ENCODE measurements at regions not wholly inside any gene's neighbourhood (a gene's known extent, or its start where the extent isn't known, plus 50 kb on each side); places are given as distances from the start of the nearest gene placed in this dataset.
A peak's percentile ranks its signal among the peaks of the same experiment; 100 is the strongest.

- TF ChIP-seq ZNF219 (CRISPR knock-in tag; IDR thresholded peaks at IDR 0.05; ENCODE audit: borderline replicate concordance) (no peak), RELA (CRISPR knock-in tag; IDR thresholded peaks at IDR 0.05; ENCODE audit: borderline replicate concordance) (no peak), CREM (CRISPR knock-in tag; IDR thresholded peaks at IDR 0.05) (no peak), NFYB (CRISPR knock-in tag; conservative IDR thresholded peaks at IDR 0.05; ENCODE audit: low read depth) (no peak), ZNF121 (CRISPR knock-in tag; IDR thresholded peaks at IDR 0.05) (no peak), ZBTB21 (CRISPR knock-in tag; IDR thresholded peaks at IDR 0.05; ENCODE audit: borderline replicate concordance) (no peak)
- TF ChIP-seq, protein P1, sequence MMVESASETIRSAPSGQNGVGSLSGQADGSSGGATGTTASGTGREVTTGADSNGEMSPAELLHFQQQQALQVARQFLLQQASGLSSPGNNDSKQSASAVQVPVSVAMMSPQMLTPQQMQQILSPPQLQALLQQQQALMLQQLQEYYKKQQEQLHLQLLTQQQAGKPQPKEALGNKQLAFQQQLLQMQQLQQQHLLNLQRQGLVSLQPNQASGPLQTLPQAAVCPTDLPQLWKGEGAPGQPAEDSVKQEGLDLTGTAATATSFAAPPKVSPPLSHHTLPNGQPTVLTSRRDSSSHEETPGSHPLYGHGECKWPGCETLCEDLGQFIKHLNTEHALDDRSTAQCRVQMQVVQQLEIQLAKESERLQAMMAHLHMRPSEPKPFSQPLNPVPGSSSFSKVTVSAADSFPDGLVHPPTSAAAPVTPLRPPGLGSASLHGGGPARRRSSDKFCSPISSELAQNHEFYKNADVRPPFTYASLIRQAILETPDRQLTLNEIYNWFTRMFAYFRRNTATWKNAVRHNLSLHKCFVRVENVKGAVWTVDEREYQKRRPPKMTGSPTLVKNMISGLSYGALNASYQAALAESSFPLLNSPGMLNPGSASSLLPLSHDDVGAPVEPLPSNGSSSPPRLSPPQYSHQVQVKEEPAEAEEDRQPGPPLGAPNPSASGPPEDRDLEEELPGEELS (CRISPR knock-in tag; IDR thresholded peaks at IDR 0.05) = no peak
Observed at GRCh38 chr11:92138296-92138695, 86.3 kb upstream of the FAT3 start (continued).

DNA sequence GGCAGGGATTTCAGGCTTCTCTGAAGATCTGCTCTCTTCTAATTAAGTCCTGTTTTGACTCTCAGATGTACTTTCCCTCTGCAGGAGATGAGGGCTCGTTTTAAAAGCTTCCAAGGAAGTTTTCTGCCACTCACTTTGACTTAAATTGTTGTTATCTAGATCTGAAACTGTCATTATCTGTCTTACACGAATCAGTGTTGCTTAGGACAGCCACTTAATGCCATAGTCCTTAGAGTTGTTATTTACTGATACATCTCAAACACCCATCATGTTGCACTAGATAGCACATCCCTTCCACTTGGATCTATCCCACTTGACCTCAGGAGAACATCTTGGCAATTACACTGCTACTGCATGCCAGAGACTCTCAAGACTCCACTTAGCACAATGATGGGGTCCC lies 86.9 kb upstream of the FAT3 start:
- DNase-seq (ENCODE audit: low spot score) (no peak), ATAC-seq (no peak)
- H3K27me3 Mint-ChIP-seq (ENCODE audit: low read depth) = no peaks in the 10 kb centered on the region
- H3K4me1 Mint-ChIP-seq = no peaks in the 10 kb centered on the region
- no peak overlapping the region for H3K27ac Mint-ChIP-seq
- H3K36me3 Mint-ChIP-seq = no peaks in the 10 kb centered on the region
- ChIA-PET POLR2A (no interaction called here), CTCF (interaction anchor here (1.5 to 1.9 kb wide), 4 partner anchors 13 to 251 kb away, joined by 4 to 11 read pairs (median 7); no protein-coding TSS in a partner anchor)
- no peak overlapping the region for H3K4me3 Mint-ChIP-seq
- peaks cover 11% of the 10 kb centered on the region for H3K9me3 Mint-ChIP-seq
- TF ChIP-seq NFE2L1 (CRISPR knock-in tag; IDR thresholded peaks at IDR 0.05) (no peak), ZBTB21 (CRISPR knock-in tag; IDR thresholded peaks at IDR 0.05; ENCODE audit: borderline replicate concordance) (no peak), MAX (CRISPR knock-in tag; IDR thresholded peaks at IDR 0.05) (no peak), USF1 (CRISPR knock-in tag; IDR thresholded peaks at IDR 0.05) (no peak), NR2C2 (CRISPR knock-in tag; IDR thresholded peaks at IDR 0.05) (no peak), TEAD4 (CRISPR knock-in tag; IDR thresholded peaks at IDR 0.05) (no peak)
- TF ChIP-seq, protein P2, sequence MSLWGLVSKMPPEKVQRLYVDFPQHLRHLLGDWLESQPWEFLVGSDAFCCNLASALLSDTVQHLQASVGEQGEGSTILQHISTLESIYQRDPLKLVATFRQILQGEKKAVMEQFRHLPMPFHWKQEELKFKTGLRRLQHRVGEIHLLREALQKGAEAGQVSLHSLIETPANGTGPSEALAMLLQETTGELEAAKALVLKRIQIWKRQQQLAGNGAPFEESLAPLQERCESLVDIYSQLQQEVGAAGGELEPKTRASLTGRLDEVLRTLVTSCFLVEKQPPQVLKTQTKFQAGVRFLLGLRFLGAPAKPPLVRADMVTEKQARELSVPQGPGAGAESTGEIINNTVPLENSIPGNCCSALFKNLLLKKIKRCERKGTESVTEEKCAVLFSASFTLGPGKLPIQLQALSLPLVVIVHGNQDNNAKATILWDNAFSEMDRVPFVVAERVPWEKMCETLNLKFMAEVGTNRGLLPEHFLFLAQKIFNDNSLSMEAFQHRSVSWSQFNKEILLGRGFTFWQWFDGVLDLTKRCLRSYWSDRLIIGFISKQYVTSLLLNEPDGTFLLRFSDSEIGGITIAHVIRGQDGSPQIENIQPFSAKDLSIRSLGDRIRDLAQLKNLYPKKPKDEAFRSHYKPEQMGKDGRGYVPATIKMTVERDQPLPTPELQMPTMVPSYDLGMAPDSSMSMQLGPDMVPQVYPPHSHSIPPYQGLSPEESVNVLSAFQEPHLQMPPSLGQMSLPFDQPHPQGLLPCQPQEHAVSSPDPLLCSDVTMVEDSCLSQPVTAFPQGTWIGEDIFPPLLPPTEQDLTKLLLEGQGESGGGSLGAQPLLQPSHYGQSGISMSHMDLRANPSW (CRISPR knock-in tag; conservative IDR thresholded peaks at IDR 0.05; ENCODE audit: low read depth) = no peak

DNA sequence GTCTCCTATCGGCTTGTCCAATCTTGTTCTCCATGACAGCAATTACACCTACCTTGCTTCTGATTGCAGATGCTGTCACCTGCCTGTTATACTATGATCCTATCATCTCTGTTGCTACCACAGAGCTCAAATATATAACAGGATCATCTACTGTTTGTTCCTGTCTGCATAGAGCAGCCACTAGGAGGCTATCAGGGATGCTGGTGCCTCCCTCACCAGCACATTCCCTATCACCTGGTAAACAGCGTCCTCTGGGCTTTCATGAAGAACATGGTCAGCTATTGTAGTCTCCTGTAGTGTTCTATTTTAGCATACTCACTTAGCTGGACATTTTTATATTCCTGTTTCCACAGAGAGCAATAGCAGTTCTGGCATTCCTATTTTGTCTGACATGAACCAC lies 87.8 kb upstream of the FAT3 start:
- DNase-seq (ENCODE audit: low spot score) (peak; percentile 20), ATAC-seq (peak; percentile 94)
- ChIA-PET CTCF (interaction anchor here (0.6 to 1.9 kb wide), 36 partner anchors 8 to 1482 kb away, joined by 3 to 15 read pairs (median 4); no protein-coding TSS in a partner anchor), POLR2A (no interaction called here)
- no peak overlapping the region for H3K27ac Mint-ChIP-seq
- no peak overlapping the region for H3K4me3 Mint-ChIP-seq
- H3K27me3 Mint-ChIP-seq (ENCODE audit: low read depth) = no peaks in the 10 kb centered on the region
- no peaks in the 10 kb centered on the region for H3K36me3 Mint-ChIP-seq
- H3K4me1 Mint-ChIP-seq = no peaks in the 10 kb centered on the region
- TF ChIP-seq ZNF317 (CRISPR knock-in tag; IDR thresholded peaks at IDR 0.05; ENCODE audit: borderline replicate concordance, low read depth) (no peak), NR1H2 (CRISPR knock-in tag; IDR thresholded peaks at IDR 0.05) (no peak), ZNF423 (CRISPR knock-in tag; IDR thresholded peaks at IDR 0.05) (no peak), RELA (CRISPR knock-in tag; IDR thresholded peaks at IDR 0.05; ENCODE audit: borderline replicate concordance) (no peak), EMX1 (CRISPR knock-in tag; IDR thresholded peaks at IDR 0.05) (no peak), MXD4 (CRISPR knock-in tag; IDR thresholded peaks at IDR 0.05; ENCODE audit: borderline replicate concordance) (no peak), GTF2I (CRISPR knock-in tag; conservative IDR thresholded peaks at IDR 0.05) (no peak), GRHL2 (CRISPR knock-in tag; IDR thresholded peaks at IDR 0.05; ENCODE audit: insufficient replicate concordance, severe bottlenecking) (no peak), PRRX2 (CRISPR knock-in tag; IDR thresholded peaks at IDR 0.05) (no peak), GABPB1 (CRISPR knock-in tag; IDR thresholded peaks at IDR 0.05) (no peak), OVOL2 (CRISPR knock-in tag; IDR thresholded peaks at IDR 0.05; ENCODE audit: borderline replicate concordance) (no peak), CBFB (CRISPR knock-in tag; IDR thresholded peaks at IDR 0.05; ENCODE audit: low read depth) (no peak), CREM (CRISPR knock-in tag; IDR thresholded peaks at IDR 0.05) (no peak), ZNF396 (CRISPR knock-in tag; IDR thresholded peaks at IDR 0.05; ENCODE audit: borderline replicate concordance) (no peak), E2F1 (CRISPR knock-in tag; IDR thresholded peaks at IDR 0.05) (no peak), JAZF1 (CRISPR knock-in tag; IDR thresholded peaks at IDR 0.05) (no peak)
- TF ChIP-seq, protein P3, sequence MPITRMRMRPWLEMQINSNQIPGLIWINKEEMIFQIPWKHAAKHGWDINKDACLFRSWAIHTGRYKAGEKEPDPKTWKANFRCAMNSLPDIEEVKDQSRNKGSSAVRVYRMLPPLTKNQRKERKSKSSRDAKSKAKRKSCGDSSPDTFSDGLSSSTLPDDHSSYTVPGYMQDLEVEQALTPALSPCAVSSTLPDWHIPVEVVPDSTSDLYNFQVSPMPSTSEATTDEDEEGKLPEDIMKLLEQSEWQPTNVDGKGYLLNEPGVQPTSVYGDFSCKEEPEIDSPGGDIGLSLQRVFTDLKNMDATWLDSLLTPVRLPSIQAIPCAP (CRISPR knock-in tag; IDR thresholded peaks at IDR 0.05) = no peak
- peaks cover 16% of the 10 kb centered on the region for H3K9me3 Mint-ChIP-seq
